Neural cell (in vitro differentiated cells): ENCODE measurements at regions not wholly inside any gene's neighbourhood (a gene's known extent, or its start where the extent isn't known, plus 50 kb on each side); places are given as distances from the start of the nearest gene placed in this dataset.

Experiments used
- H2AFZ ChIP-seq: fragments of 200-600, 300-800 bp; sonication (generic), shearing (Covaris generic); 2 replicates; pipeline ENCODE4 v1.6.0; 2014; ENCODE audit warnings: low read depth, mild to moderate bottlenecking, antibody characterized with exemption, low read length, moderate library complexity
- H3F3A ChIP-seq: fragments of 200-600 bp; shearing (Covaris generic); 2 replicates; pipeline ENCODE4 v1.6.1; 2016; ENCODE audit warnings: mild to moderate bottlenecking, moderate library complexity, mixed read lengths, antibody characterized with exemption, low read length; ENCODE audit not compliant: insufficient read depth, poor library complexity, severe bottlenecking
- H3K27ac ChIP-seq: fragments of 200-600, 300-800 bp; sonication (generic), shearing (Covaris generic); 2 replicates; pipeline ENCODE4 v1.5.1; 2014; ENCODE audit warnings: mild to moderate bottlenecking, low read length, moderate library complexity
- H3K27me3 ChIP-seq: fragments of 300-800, 200-600 bp; sonication (generic), shearing (Covaris generic); 2 replicates; pipeline ENCODE4 v1.6.0; 2014; ENCODE audit warnings: mild to moderate bottlenecking, low read depth, low read length, moderate library complexity; ENCODE audit not compliant: insufficient read depth
- H3K36me3 ChIP-seq: fragments of 300-800, 200-600 bp; sonication (generic), shearing (Covaris generic); 2 replicates; pipeline ENCODE4 v1.5.1; 2014; ENCODE audit warnings: mild to moderate bottlenecking, antibody characterized with exemption, low read length, moderate library complexity; ENCODE audit not compliant: insufficient read depth
- H3K4me2 ChIP-seq: fragments of 300-800, 200-600 bp; sonication (generic), shearing (Covaris generic); 2 replicates; pipeline ENCODE4 v1.6.0; 2014; ENCODE audit warnings: mild to moderate bottlenecking, low read length
- H3K4me3 ChIP-seq: fragments of 300-800, 200-600 bp; sonication (generic), shearing (Covaris generic); 2 replicates; pipeline ENCODE4 v1.5.1; 2014; ENCODE audit warnings: mild to moderate bottlenecking, low read length, moderate library complexity
- H3K79me2 ChIP-seq: fragments of 200-600 bp; shearing (Covaris generic); replicated peaks from 2 replicates; pipeline ENCODE4 v1.6.0; 2014; ENCODE audit warnings: mild to moderate bottlenecking, low read length, moderate library complexity; ENCODE audit not compliant: insufficient read depth
- H3K9ac ChIP-seq: fragments of 300-800, 200-600 bp; sonication (generic), shearing (Covaris generic); 2 replicates; pipeline ENCODE4 v1.6.1; 2016; ENCODE audit warnings: mild to moderate bottlenecking, low read length, mixed read lengths
- H3K9me2 ChIP-seq: fragments of 200-600 bp; shearing (Covaris generic); 2 replicates; pipeline ENCODE4 v1.6.1; 2016; ENCODE audit warnings: mild to moderate bottlenecking, low read length, mixed read lengths; ENCODE audit not compliant: insufficient read depth
- H3K9me3 ChIP-seq: fragments of 200-600, 300-800 bp; sonication (generic), shearing (Covaris generic); 2 replicates; pipeline ENCODE4 v1.6.1; 2016; ENCODE audit warnings: mild to moderate bottlenecking, mixed run types, low read length, moderate library complexity, mixed read lengths
- H4K20me1 ChIP-seq: fragments of 200-600 bp; shearing (Covaris generic); 2 replicates; pipeline ENCODE4 v1.6.1; 2016; ENCODE audit warnings: mild to moderate bottlenecking, mixed run types; ENCODE audit not compliant: insufficient read depth
- CTCF ChIP-seq: fragments of 450-650 bp; IDR thresholded peaks from 2 replicates; pipeline ENCODE4 v1.5.1; 2014; ENCODE audit warnings: antibody characterized with exemption, mild to moderate bottlenecking, moderate library complexity; ENCODE audit not compliant: poor library complexity, severe bottlenecking
- EP300 ChIP-seq: fragments of 450-650 bp; conservative IDR thresholded peaks from 2 replicates; pipeline ENCODE4 v1.6.1; 2014; ENCODE audit warnings: antibody characterized with exemption, mild to moderate bottlenecking, moderate library complexity; ENCODE audit not compliant: poor library complexity, severe bottlenecking
- EZH2 ChIP-seq: fragments of 200-600, 300-800 bp; shearing (Covaris generic), sonication (generic); IDR thresholded peaks from 2 replicates; pipeline ENCODE4 v1.6.1; 2014; ENCODE audit warnings: antibody characterized with exemption, low read length, borderline replicate concordance, mild to moderate bottlenecking; ENCODE audit not compliant: insufficient read depth, poor library complexity, severe bottlenecking
- MXI1 ChIP-seq: fragments of 450-650 bp; conservative IDR thresholded peaks from 2 replicates; pipeline ENCODE4 v1.6.1; 2014; ENCODE audit warnings: antibody characterized with exemption, mild to moderate bottlenecking; ENCODE audit not compliant: poor library complexity, severe bottlenecking
- POLR2AphosphoS5 ChIP-seq: IDR thresholded peaks from 2 replicates; pipeline ENCODE4 v1.6.1; 2012
- RAD21 ChIP-seq: fragments of 450-650 bp; conservative IDR thresholded peaks from 2 replicates; pipeline ENCODE4 v1.6.1; 2014; ENCODE audit warnings: antibody characterized with exemption, mild to moderate bottlenecking, moderate library complexity
- REST ChIP-seq: IDR thresholded peaks from 2 replicates; pipeline ENCODE4 v1.6.1; 2012; ENCODE audit warnings: borderline replicate concordance
- SMC3 ChIP-seq: fragments of 450-650 bp; conservative IDR thresholded peaks from 2 replicates; pipeline ENCODE4 v1.6.1; 2014; ENCODE audit warnings: antibody characterized with exemption, mild to moderate bottlenecking, moderate library complexity; ENCODE audit not compliant: poor library complexity
- TAF1 ChIP-seq: IDR thresholded peaks from 2 replicates; pipeline ENCODE4 v1.6.1; 2012; ENCODE audit warnings: low read depth

- Histone ChIP-seq H3K79me2 (no peaks in the 10 kb centered on the region), H3K9ac (peak overlapping the region; percentile 45), H3K4me3 (peak overlapping the region; percentile 32), H3F3A (no peaks in the 10 kb centered on the region), H3K36me3 (no peaks in the 10 kb centered on the region), H2AFZ (no peak overlapping the region), H3K4me2 (peak overlapping the region; percentile 46), H4K20me1 (no peaks in the 10 kb centered on the region), H3K27ac (peak overlapping the region; percentile 85), H3K27me3 (no peaks in the 10 kb centered on the region), H3K9me2 (no peaks in the 10 kb centered on the region), H3K9me3 (no peaks in the 10 kb centered on the region)
- peak; percentile 15 for TF ChIP-seq MXI1
- peak; percentile 86 for TF ChIP-seq REST
- no peak for TF ChIP-seq TAF1
- peak; percentile 89 for TF ChIP-seq POLR2AphosphoS5
- TF ChIP-seq EP300 = peak; percentile 99
Measured at GRCh38 chr14:101639241-101639833, 78.0 kb downstream of the DIO3 start.

- TF ChIP-seq MXI1 (no peak), CTCF (no peak), EZH2 (no peak), RAD21 (no peak), POLR2AphosphoS5 (no peak), EP300 (no peak), REST (no peak), TAF1 (no peak), SMC3 (no peak)
Measured at GRCh38 chr14:101643651-101644050, 82.4 kb downstream of the DIO3 start.

More at GRCh38 chr14:101643651-101644050, 82.4 kb downstream of the DIO3 start:
- H3K9me2 ChIP-seq = no peaks in the 10 kb centered on the region
- no peak overlapping the region for H3K27ac ChIP-seq
- H3F3A ChIP-seq = no peaks in the 10 kb centered on the region
- H3K9ac ChIP-seq = no peak overlapping the region
- no peaks in the 10 kb centered on the region for H3K36me3 ChIP-seq
- no peaks in the 10 kb centered on the region for H3K9me3 ChIP-seq
- no peak overlapping the region for H2AFZ ChIP-seq
- no peaks in the 10 kb centered on the region for H3K27me3 ChIP-seq
- no peak overlapping the region for H3K4me3 ChIP-seq
- no peaks in the 10 kb centered on the region for H3K79me2 ChIP-seq
- no peak overlapping the region for H3K4me2 ChIP-seq
- H4K20me1 ChIP-seq = no peaks in the 10 kb centered on the region
